ENCODE measurements at regions not wholly inside any gene's neighbourhood (a gene's known extent, or its start where the extent isn't known, plus 50 kb on each side); places are given as distances from the start of the nearest gene placed in this dataset.

DNA sequence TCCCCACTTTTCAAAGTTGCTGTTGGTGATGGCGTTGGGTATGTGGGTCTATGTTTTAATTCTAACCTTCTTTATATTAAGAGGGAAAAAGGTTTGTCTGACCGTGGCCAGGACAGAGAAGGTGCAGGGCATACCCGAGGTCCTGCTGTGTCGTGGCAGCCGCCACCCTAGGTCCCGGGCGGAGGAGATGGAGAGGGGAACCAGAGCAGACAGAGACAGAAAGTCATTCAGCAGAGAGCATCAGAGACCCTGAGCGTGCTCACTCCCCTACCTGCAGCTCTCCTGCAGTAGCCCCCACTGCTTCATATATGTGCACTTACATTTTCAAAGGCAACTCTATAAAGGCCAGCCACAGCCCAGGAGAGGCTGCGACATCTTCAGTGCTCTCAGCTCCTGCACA, 327.2 kb upstream of the TNRC6C start:
- Histone ChIP-seq H3K9me3 (ENCODE audit: control insufficient read depth, insufficient read depth, low read depth, low read length) (no peaks in the 10 kb centered on the region), H3K36me3 (ENCODE audit: control insufficient read depth in 2 of 2, insufficient read depth in 1 of 2, low read length in 2 of 2) (no peaks in the 10 kb centered on the region), H3K4me3 (ENCODE audit: low read depth, low read length) (no peak overlapping the region), H3K27ac (ENCODE audit: extremely low read depth, low read depth, low read length) (no peak overlapping the region), H3K4me1 (ENCODE audit: control insufficient read depth, insufficient read depth, low read length) (no peaks in the 10 kb centered on the region)
- ChIA-PET CTCF (no interaction called here), POLR2A (no interaction called here)
- TF ChIP-seq ZFP69B (tag by site-specific recombination; IDR thresholded peaks at IDR 0.05) = no peak
- TF ChIP-seq, protein P1, sequence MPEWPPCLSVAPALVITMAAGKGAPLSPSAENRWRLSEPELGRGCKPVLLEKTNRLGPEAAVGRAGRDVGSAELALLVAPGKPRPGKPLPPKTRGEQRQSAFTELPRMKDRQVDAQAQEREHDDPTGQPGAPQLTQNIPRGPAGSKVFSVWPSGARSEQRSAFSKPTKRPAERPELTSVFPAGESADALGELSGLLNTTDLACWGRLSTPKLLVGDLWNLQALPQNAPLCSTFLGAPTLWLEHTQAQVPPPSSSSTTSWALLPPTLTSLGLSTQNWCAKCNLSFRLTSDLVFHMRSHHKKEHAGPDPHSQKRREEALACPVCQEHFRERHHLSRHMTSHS (tag by site-specific recombination; IDR thresholded peaks at IDR 0.05) = no peak
- TF ChIP-seq ZNF776 (tag by site-specific recombination; IDR thresholded peaks at IDR 0.05; ENCODE audit: borderline replicate concordance) = no peak
- no peak for TF ChIP-seq ZBTB21 (tag by site-specific recombination; IDR thresholded peaks at IDR 0.05)
- no peak for TF ChIP-seq ZNF600 (tag by site-specific recombination; IDR thresholded peaks at IDR 0.05)
- TF ChIP-seq ZNF350 (tag by site-specific recombination; IDR thresholded peaks at IDR 0.05) = no peak
- TF ChIP-seq ZNF16 (tag by site-specific recombination; IDR thresholded peaks at IDR 0.05; ENCODE audit: low read depth) = no peak
- TF ChIP-seq ZFP3 (tag by site-specific recombination; IDR thresholded peaks at IDR 0.05; ENCODE audit: low read depth) = no peak
- TF ChIP-seq, protein P2, sequence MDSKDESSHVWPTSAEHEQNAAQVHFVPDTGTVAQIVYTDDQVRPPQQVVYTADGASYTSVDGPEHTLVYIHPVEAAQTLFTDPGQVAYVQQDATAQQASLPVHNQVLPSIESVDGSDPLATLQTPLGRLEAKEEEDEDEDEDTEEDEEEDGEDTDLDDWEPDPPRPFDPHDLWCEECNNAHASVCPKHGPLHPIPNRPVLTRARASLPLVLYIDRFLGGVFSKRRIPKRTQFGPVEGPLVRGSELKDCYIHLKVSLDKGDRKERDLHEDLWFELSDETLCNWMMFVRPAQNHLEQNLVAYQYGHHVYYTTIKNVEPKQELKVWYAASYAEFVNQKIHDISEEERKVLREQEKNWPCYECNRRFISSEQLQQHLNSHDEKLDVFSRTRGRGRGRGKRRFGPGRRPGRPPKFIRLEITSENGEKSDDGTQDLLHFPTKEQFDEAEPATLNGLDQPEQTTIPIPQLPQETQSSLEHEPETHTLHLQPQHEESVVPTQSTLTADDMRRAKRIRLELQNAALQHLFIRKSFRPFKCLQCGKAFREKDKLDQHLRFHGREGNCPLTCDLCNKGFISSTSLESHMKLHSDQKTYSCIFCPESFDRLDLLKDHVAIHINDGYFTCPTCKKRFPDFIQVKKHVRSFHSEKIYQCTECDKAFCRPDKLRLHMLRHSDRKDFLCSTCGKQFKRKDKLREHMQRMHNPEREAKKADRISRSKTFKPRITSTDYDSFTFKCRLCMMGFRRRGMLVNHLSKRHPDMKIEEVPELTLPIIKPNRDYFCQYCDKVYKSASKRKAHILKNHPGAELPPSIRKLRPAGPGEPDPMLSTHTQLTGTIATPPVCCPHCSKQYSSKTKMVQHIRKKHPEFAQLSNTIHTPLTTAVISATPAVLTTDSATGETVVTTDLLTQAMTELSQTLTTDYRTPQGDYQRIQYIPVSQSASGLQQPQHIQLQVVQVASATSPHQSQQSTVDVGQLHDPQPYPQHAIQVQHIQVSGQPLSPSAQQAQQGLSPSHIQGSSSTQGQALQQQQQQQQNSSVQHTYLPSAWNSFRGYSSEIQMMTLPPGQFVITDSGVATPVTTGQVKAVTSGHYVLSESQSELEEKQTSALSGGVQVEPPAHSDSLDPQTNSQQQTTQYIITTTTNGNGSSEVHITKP (tag by site-specific recombination; IDR thresholded peaks at IDR 0.05) = no peak
- no peak for TF ChIP-seq MYNN (tag by site-specific recombination; IDR thresholded peaks at IDR 0.05; ENCODE audit: borderline replicate concordance)
- TF ChIP-seq ZNF707 (tag by site-specific recombination; IDR thresholded peaks at IDR 0.05) = no peak
- no peak for TF ChIP-seq BCL11B (tag by site-specific recombination; IDR thresholded peaks at IDR 0.05; ENCODE audit: low read depth)
- no peak for TF ChIP-seq TRIM28 (IDR thresholded peaks at IDR 0.05; ENCODE audit: borderline replicate concordance, low read length)
- no peak for TF ChIP-seq ZNF677 (tag by site-specific recombination; IDR thresholded peaks at IDR 0.05)
- no peak for TF ChIP-seq ZNF324 (tag by site-specific recombination; IDR thresholded peaks at IDR 0.05)
- TF ChIP-seq ZNF747 (tag by site-specific recombination; IDR thresholded peaks at IDR 0.05) = no peak
- TF ChIP-seq, protein P3, sequence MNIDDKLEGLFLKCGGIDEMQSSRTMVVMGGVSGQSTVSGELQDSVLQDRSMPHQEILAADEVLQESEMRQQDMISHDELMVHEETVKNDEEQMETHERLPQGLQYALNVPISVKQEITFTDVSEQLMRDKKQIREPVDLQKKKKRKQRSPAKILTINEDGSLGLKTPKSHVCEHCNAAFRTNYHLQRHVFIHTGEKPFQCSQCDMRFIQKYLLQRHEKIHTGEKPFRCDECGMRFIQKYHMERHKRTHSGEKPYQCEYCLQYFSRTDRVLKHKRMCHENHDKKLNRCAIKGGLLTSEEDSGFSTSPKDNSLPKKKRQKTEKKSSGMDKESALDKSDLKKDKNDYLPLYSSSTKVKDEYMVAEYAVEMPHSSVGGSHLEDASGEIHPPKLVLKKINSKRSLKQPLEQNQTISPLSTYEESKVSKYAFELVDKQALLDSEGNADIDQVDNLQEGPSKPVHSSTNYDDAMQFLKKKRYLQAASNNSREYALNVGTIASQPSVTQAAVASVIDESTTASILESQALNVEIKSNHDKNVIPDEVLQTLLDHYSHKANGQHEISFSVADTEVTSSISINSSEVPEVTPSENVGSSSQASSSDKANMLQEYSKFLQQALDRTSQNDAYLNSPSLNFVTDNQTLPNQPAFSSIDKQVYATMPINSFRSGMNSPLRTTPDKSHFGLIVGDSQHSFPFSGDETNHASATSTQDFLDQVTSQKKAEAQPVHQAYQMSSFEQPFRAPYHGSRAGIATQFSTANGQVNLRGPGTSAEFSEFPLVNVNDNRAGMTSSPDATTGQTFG (tag by site-specific recombination; IDR thresholded peaks at IDR 0.05; ENCODE audit: borderline replicate concordance) = no peak
- TF ChIP-seq ZSCAN23 (tag by site-specific recombination; IDR thresholded peaks at IDR 0.05) = no peak

DNA sequence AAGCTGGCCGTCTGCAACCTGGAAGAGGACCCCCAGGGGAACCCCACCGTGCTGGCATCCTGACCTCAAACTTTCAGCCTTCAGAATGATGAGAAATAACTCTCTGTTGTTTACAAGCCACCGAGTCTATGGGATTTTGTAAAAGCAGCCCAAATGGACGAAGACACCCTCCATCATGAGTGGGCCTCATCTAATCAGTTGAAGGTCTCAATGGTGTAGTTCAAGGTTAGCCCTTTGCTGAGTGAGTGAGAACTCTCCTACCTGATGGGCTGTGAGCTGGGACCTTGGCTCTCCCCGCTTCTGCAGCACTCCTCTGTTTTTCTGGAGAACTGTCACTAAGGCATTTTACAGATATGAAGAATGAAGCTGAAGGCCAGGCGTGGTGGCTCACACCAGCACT, 325.9 kb upstream of the TNRC6C start:
- no peaks in the 10 kb centered on the region for H3K36me3 ChIP-seq (ENCODE audit: control insufficient read depth in 2 of 2, insufficient read depth in 1 of 2, low read length in 2 of 2)
- H3K4me3 ChIP-seq (ENCODE audit: low read depth, low read length) = no peak overlapping the region
- H3K9me3 ChIP-seq (ENCODE audit: control insufficient read depth, insufficient read depth, low read depth, low read length) = no peaks in the 10 kb centered on the region
- ChIA-PET POLR2A (no interaction called here), CTCF (no interaction called here)
- TF ChIP-seq, protein P4, sequence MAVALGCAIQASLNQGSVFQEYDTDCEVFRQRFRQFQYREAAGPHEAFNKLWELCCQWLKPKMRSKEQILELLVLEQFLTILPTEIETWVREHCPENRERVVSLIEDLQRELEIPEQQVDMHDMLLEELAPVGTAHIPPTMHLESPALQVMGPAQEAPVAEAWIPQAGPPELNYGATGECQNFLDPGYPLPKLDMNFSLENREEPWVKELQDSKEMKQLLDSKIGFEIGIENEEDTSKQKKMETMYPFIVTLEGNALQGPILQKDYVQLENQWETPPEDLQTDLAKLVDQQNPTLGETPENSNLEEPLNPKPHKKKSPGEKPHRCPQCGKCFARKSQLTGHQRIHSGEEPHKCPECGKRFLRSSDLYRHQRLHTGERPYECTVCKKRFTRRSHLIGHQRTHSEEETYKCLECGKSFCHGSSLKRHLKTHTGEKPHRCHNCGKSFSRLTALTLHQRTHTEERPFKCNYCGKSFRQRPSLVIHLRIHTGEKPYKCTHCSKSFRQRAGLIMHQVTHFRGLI (tag by site-specific recombination; IDR thresholded peaks at IDR 0.05) = no peak
- peak; percentile 84; the same call in 1 of the 2 replicates for TF ChIP-seq ZNF10 (tag by site-specific recombination; IDR thresholded peaks at IDR 0.05)
- H3K27ac ChIP-seq (ENCODE audit: extremely low read depth, low read depth, low read length) = no peak overlapping the region
- H3K4me1 ChIP-seq (ENCODE audit: control insufficient read depth, insufficient read depth, low read length) = no peaks in the 10 kb centered on the region
